Breast epithelium (tissue), 4 donors: ENCODE measurements at regions not wholly inside any gene's neighbourhood (a gene's known extent, or its start where the extent isn't known, plus 50 kb on each side); places are given as distances from the start of the nearest gene placed in this dataset.

Source experiments
- DNase-seq, 2 donors: peaks; one replicate each; pipeline ENCODE4 v3.0.0-alpha.2; 2019; ENCODE audit warnings: low spot score in 2 of 2
- H3K27ac ChIP-seq, 2 donors: fragments of 200-600 bp; sonication (generic) in 1 of 2; one replicate each; pipeline ENCODE4 v1.5.1; 2016 to 2019; ENCODE audit warnings: mild to moderate bottlenecking in 1 of 2
- H3K27me3 ChIP-seq, 2 donors: fragments of 200-600 bp; sonication (generic) in 1 of 2; one replicate each; pipeline versions ENCODE4 v1.5.1 to v1.6.0; 2017 to 2019; ENCODE audit warnings: control low read depth in 1 of 2, mild to moderate bottlenecking in 1 of 2
- H3K36me3 ChIP-seq: fragments of 200-600 bp; one replicate; pipeline ENCODE4 v1.5.1; 2019
- H3K4me1 ChIP-seq, 2 donors: fragments of 200-600 bp; sonication (generic); one replicate each; pipeline ENCODE4 v1.5.1; 2016 to 2019; ENCODE audit warnings: control low read depth in 1 of 2
- H3K4me3 ChIP-seq, 3 donors: fragments of 200-600 bp; sonication (generic); 1 replicate in 2 of 3; 2 replicates in 1 of 3; pipeline ENCODE4 v1.5.1; 2016 to 2019; ENCODE audit warnings: mild to moderate bottlenecking in 3 of 3, moderate library complexity in 2 of 3
- H3K9me3 ChIP-seq, 2 donors: fragments of 200-600 bp; sonication (generic) in 1 of 2; one replicate each; pipeline ENCODE4 v1.5.1; 2016 to 2019; ENCODE audit warnings: control low read depth in 1 of 2
- POLR2A ChIP-seq: fragments of 450-650 bp; IDR thresholded peaks from one replicate; pipeline ENCODE4 v1.6.1; 2016; ENCODE audit warnings: antibody characterized with exemption, mild to moderate bottlenecking, moderate library complexity
- POLR2AphosphoS5 ChIP-seq, 3 donors: sonication (generic); formaldehyde crosslinking; IDR thresholded peaks; one replicate each; pipeline ENCODE4 v1.6.1; 2017; ENCODE audit warnings: antibody characterized with exemption in 3 of 3
- intact Hi-C: fragments of 100-400 bp; cut with DNase I; formaldehyde crosslinking; loops from one replicate; pipeline ENCODE4 v1.15.1; 2023; ENCODE audit warnings: low total_unique reads
- TF ChIP-seq, protein P1 (sequence below), 3 donors: fragments of 450-650 bp; IDR thresholded peaks; one replicate each; pipeline ENCODE4 v1.5.1; 2016 to 2017; ENCODE audit warnings: antibody characterized with exemption in 3 of 3, mild to moderate bottlenecking in 3 of 3, moderate library complexity in 3 of 3

DNA sequence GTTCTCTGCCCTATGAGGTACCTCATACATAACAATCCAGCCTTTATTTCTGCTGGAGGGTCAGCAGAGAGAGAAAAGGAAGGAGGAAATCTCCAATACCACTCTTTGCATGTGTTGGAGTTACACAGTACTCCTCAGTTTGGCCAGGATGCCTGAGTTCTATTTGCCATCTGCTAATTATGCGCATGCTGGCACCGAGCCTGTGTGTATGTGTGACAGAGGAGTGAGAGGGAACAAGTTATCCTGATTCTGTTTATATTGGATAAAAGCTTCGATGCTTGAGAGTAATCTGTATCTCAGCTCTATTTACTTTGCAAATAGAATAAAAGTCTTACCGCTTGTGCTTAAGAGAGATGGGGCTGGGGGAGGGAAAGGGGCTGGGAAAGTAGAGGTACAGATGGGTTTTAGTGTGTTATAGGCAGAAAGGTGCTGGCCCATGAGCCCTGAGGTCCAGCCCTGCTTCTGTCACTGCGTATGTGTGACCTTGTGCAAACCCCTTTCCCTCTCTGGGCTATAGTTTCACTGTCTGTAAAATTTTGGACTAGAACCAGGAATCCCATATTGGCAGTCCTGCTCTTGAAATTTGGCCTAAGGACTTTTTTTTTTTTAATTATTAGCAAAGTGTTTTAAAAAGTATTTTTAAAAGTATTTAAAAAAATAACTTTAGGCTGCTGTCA, 54.5 kb upstream of the PLXNA2 start:
- intact Hi-C loops = no loop called here
- TF ChIP-seq POLR2AphosphoS5 (IDR thresholded peaks at IDR 0.05) (no peak), POLR2A (no peak)
- TF ChIP-seq, protein P1, sequence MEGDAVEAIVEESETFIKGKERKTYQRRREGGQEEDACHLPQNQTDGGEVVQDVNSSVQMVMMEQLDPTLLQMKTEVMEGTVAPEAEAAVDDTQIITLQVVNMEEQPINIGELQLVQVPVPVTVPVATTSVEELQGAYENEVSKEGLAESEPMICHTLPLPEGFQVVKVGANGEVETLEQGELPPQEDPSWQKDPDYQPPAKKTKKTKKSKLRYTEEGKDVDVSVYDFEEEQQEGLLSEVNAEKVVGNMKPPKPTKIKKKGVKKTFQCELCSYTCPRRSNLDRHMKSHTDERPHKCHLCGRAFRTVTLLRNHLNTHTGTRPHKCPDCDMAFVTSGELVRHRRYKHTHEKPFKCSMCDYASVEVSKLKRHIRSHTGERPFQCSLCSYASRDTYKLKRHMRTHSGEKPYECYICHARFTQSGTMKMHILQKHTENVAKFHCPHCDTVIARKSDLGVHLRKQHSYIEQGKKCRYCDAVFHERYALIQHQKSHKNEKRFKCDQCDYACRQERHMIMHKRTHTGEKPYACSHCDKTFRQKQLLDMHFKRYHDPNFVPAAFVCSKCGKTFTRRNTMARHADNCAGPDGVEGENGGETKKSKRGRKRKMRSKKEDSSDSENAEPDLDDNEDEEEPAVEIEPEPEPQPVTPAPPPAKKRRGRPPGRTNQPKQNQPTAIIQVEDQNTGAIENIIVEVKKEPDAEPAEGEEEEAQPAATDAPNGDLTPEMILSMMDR (IDR thresholded peaks at IDR 0.05) = no peak
- H3K4me3 ChIP-seq = no peak overlapping the region
- H3K4me1 ChIP-seq = no peaks in the 10 kb centered on the region
- no peaks in the 10 kb centered on the region for H3K9me3 ChIP-seq
- no peak overlapping the region for H3K27ac ChIP-seq
- no peaks in the 10 kb centered on the region for H3K27me3 ChIP-seq
- H3K36me3 ChIP-seq = no peaks in the 10 kb centered on the region
- peak in 1 of 2 donors; percentile 40 for DNase-seq

DNA sequence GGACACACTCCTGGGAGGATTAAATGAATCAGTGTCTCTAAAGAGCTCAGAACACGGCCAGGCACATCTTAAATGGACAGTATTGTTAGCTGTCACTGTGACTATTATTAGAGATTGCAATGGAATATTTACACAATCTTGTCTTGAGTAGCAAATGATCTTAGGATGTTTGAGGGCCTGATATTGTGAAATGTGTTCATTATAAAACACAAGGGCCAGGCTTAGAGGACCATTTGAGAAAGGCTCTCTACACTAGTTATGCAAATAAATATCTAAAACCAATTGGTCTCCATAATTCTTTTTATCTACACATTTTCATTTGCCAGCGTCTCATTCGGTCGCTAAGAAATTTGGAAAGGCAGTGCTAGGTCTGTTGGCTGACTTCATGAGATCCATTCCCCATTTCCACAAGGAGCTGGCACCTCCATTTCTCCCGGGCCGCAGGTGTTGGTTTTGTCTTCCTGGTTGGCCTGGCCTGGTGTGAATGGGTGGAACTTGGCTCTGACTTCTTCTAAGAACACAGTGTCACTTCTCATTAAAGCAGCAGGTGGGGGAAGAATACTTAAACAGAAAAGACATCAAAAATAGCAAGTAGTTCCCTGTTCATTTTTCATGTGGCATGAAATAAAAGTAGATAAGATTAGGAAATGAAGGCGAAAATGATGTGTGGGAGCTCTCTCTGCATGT, 56.0 kb upstream of the PLXNA2 start:
- no peaks in the 10 kb centered on the region for H3K4me1 ChIP-seq
- H3K27me3 ChIP-seq = no peaks in the 10 kb centered on the region
- no peaks in the 10 kb centered on the region for H3K36me3 ChIP-seq
- H3K4me3 ChIP-seq = no peak overlapping the region
- no peaks in the 10 kb centered on the region for H3K9me3 ChIP-seq
- TF ChIP-seq POLR2AphosphoS5 (IDR thresholded peaks at IDR 0.05) (no peak), POLR2A (no peak)
- TF ChIP-seq, protein P1 (IDR thresholded peaks at IDR 0.05) = no peak
- intact Hi-C loops = no loop called here
- DNase-seq = peak in 1 of 2 donors; percentile 19
- H3K27ac ChIP-seq = no peak overlapping the region

DNA sequence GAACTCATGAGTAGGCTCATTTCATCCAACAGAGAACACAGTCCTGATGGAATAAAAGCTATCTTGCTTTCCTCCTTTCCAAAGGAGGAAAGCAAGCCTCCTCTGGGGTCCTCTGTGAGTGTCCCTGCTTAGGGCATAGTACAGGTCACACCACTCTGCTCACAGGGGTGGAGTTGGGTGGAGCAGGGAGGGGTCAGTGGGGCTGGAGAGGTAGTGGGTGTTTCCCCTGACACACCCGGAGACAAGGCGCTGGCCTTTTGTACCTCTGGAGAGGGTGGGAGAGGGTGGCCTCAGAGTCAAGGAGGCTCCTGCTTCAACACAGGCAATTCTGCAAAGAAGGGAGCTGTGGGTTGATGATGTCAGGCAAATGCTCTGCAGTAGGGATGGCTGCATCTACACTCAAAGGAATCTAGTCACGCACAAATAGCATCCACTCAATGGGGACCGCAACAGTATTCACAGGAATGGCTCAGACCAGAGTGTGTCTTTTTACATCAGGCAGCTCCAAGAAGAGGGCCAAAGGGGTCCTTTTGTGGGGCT, 58.6 kb upstream of the PLXNA2 start:
- no peaks in the 10 kb centered on the region for H3K9me3 ChIP-seq
- TF ChIP-seq POLR2A (no peak), POLR2AphosphoS5 (IDR thresholded peaks at IDR 0.05) (no peak)
- TF ChIP-seq, protein P1 (IDR thresholded peaks at IDR 0.05) = no peak
- H3K4me3 ChIP-seq = no peak overlapping the region
- intact Hi-C loops = no loop called here
- H3K4me1 ChIP-seq = no peaks in the 10 kb centered on the region
- no peaks in the 10 kb centered on the region for H3K36me3 ChIP-seq
- H3K27me3 ChIP-seq = no peaks in the 10 kb centered on the region
- H3K27ac ChIP-seq = no peak overlapping the region
- no peak for DNase-seq

DNA sequence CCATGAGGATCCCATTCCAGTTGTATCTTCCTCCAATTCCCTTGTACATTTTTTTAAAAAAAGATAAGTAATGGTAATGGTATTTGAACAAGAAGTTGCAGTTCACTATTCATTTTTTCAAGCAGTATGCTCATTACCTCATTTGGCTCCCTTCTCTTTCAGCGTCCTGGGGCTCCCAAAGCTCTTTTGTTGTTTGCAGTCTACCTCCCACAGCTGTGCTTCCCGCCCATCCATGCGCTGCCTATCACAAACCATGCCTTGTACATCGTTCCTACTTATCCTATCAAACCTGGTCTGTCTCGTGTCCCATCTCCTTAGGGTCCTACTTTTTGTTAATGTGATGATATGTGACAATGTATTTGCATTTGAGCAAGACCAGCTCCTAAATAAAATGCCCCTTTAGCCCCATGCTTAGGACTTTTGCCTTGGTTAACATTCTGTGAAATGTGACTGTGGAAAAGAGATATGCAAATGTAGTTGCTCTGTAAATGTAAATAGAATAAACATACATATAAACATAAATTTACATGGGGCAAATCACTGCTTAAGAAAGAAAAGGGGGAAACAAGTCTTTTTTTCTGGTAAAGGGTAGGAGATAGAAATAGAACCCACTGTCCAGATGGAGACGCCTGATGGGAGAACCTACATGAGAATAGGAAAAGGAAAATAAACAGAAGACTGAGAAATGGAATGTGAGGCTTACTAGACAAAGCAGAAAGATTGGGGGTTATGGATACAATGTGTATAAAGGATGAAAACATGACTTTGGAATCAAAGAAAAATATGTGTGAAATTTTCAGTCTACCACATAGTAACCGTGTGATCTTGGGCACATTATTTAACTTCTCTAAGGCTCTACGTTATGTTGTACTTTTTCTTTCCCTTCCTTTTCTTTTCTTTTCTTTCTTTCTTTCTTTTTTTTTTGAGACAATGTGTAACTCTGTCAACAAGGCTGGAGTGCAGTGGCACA, 59.8 kb upstream of the PLXNA2 start:
- intact Hi-C loops = no loop called here
- Histone ChIP-seq H3K9me3 (no peaks in the 10 kb centered on the region), H3K4me1 (no peaks in the 10 kb centered on the region), H3K27ac (no peak overlapping the region), H3K4me3 (no peak overlapping the region), H3K27me3 (no peaks in the 10 kb centered on the region), H3K36me3 (no peaks in the 10 kb centered on the region)
- DNase-seq = no peak
- no peak for TF ChIP-seq POLR2AphosphoS5 (IDR thresholded peaks at IDR 0.05)
- no peak for TF ChIP-seq POLR2A
- TF ChIP-seq, protein P1 (IDR thresholded peaks at IDR 0.05) = no peak
